Heart right ventricle (tissue), 16 donors: ENCODE measurements at regions not wholly inside any gene's neighbourhood (a gene's known extent, or its start where the extent isn't known, plus 50 kb on each side); places are given as distances from the start of the nearest gene placed in this dataset.
A peak's percentile ranks its signal among the peaks of the same experiment; 100 is the strongest.
"Not testable (repeated sequence)": the region's sequence is repeated elsewhere in the genome, so short reads cannot be mapped to it uniquely, and the experiment has no call there.

Source experiments
- ATAC-seq, 8 donors: fragments of 200-7000 bp; cut with Tn5 transposase; one replicate each; pipeline ENCODE4 v1.9.1; 2020; ENCODE audit warnings: mild to moderate bottlenecking in 8 of 8, moderate library complexity in 8 of 8, moderate number of reproducible peaks in 1 of 8
- DNase-seq, 2 donors: peaks; one replicate each; pipeline ENCODE4 v3.0.0-alpha.2; 2020
- H3K27ac ChIP-seq, 10 donors: fragments of 200-600 bp; sonication (generic) in 2 of 10; one replicate each; pipeline versions ENCODE4 v1.5.0 to v1.8.0; 2020 to 2022; ENCODE audit warnings: mild to moderate bottlenecking in 3 of 10
- H3K27me3 ChIP-seq, 7 donors: fragments of 200-600 bp; one replicate each; pipeline ENCODE4 v1.8.0; 2021 to 2022; ENCODE audit warnings: mild to moderate bottlenecking in 2 of 7
- H3K36me3 ChIP-seq, 9 donors: fragments of 200-600 bp; sonication (generic) in 1 of 9; one replicate each; pipeline versions ENCODE4 v1.5.0 to v1.8.0; 2020 to 2022; ENCODE audit warnings: mild to moderate bottlenecking in 2 of 9
- H3K4me1 ChIP-seq, 9 donors: fragments of 200-600 bp; sonication (generic) in 1 of 9; one replicate each; pipeline versions ENCODE4 v1.5.0 to v1.8.0; 2020 to 2022; ENCODE audit warnings: mild to moderate bottlenecking in 4 of 9
- H3K4me3 ChIP-seq, 10 donors: fragments of 200-600 bp; sonication (generic) in 2 of 10; one replicate each; pipeline versions ENCODE4 v1.5.0 to v1.8.0; 2020 to 2022; ENCODE audit warnings: mild to moderate bottlenecking in 7 of 10, moderate library complexity in 2 of 10
- H3K9me3 ChIP-seq, 11 donors: fragments of 200-600 bp in 10 of 11; sonication (generic) in 2 of 11; one replicate each; pipeline versions ENCODE4 v1.5.0 to v1.8.0; 2013 to 2022; ENCODE audit warnings: mild to moderate bottlenecking in 2 of 11, control low read depth in 1 of 11, moderate library complexity in 1 of 11
- CTCF ChIP-seq, 9 donors: fragments of 200-600 bp; sonication (generic) in 2 of 9; IDR thresholded peaks; one replicate each; pipeline versions ENCODE4 v1.5.0 to v1.8.0; 2021 to 2022; ENCODE audit warnings: antibody characterized with exemption in 9 of 9, mild to moderate bottlenecking in 5 of 9, moderate library complexity in 1 of 9
- WGBS, 2 donors: extraction: QIAGEN DNeasy Blood & Tissue Kit; methylation state at CpG; one replicate each; pipeline ENCODE4 v1.1.7; 2013; ENCODE audit warnings: inconsistent platforms in 1 of 2; 5-methylcytosine and 5-hydroxymethylcytosine counted together
- intact Hi-C, 10 donors: fragments of 100-400 bp; cut with DNase I; formaldehyde crosslinking; loops; one replicate each; pipeline versions ENCODE4 v1.11.1 to v1.14.2; 2022
- donor health status: Arrhythmogenic right ventricular cardiomyopathy.
- donor health status: ischemic (EF 13 %, LVEDD 7.1; RV severe dilation, severe dysfunction).
- donor health status: healthy with polysubstance abuse.
- donor health status: DM: no; HTN: yes; CAD: no.
- donor health status: DM: no; HTN: no; CAD: no.
- donor health status: ischemic (EF 25% LVEDD 6.9; RV normal size, moderate dysfunction).
- donor health status: ischemic (EF 25% LVEDD 5.7; RV mildly dilated, moderate dysfunction).
- donor health status: healthy.
- donor health status: DM: yes; HTN: yes; CAD: no.
- donor health status: Ischemic cardiomyopathy.
- donor health status: ischemic (EF 35%, LVEDD 5.7; RV mildly dilated, moderate dysfunction).
- donor health status: nonischemic (EF 11% LVEDD 7.7; RV severe dilation, severe dysfunction).
- donor health status: DM: yes; HTN: yes; CAD: no.
- donor health status: PGD.
- donor health status: ischemic (EF 29% LVEDD 5.4; RV normal size, mild dysfunction).
- donor health status: nonischemic (EF 23%, LVEDD 6.1; RV moderate dilation, normal function).

GRCh38 chr6:155530219-155530834 lies 74.7 kb upstream of the NOX3 start:
- no peak overlapping the region for H3K27ac ChIP-seq
- intact Hi-C loops: loop anchor here in 6 of 10 donors (5.0 to 10.0 kb wide), 3 partner anchors 196 to 1204 kb away; no protein-coding TSS in a partner anchor
- peaks cover 0 to 24% (median 10%) of the 10 kb centered on the region in 11 donors for H3K9me3 ChIP-seq
- ATAC-seq: peak in 2 of 8 donors; percentile 55 to 62
- no peak overlapping the region for H3K4me3 ChIP-seq
- peak; percentile 23 to 78 (median 64) for TF ChIP-seq CTCF (IDR thresholded peaks at IDR 0.05)
- DNase-seq: no peak
- H3K4me1 ChIP-seq: peaks cover 0 to 19% (median 12%) of the 10 kb centered on the region in 9 donors
- no peaks in the 10 kb centered on the region for H3K27me3 ChIP-seq
- no peaks in the 10 kb centered on the region for H3K36me3 ChIP-seq
- 48% methylated on average over 4 of the region's 4 CpGs for WGBS, 2 donors

DNA sequence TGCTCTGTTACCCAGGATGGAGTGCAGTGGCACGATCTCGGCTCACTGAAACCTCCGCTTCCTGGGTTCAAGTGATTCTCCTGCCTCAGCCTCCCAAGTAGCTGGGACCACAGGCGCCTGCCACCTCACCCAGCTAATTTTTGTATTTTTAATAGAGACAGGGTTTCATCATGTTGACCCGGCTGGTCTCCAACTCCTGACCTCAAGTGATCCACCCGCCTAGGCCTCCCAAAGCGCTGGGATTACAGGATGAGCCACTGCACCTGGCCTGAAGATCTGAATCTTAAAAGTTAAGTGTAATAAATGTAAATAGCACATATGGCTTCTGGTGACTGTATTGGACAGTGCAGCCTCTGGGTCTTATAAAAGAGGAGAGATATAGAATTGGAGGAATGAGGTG lies 74.2 kb upstream of the NOX3 start:
- Histone ChIP-seq H3K27ac (peak overlapping the region in 3 of 10 donors; percentile 21 to 56 (median 36)), H3K4me1 (peaks cover 0 to 19% (median 12%) of the 10 kb centered on the region in 9 donors), H3K9me3 (peaks cover 0 to 19% (median 10%) of the 10 kb centered on the region in 11 donors)
- intact Hi-C loops: loop anchor here in 9 of 10 donors (2.0 to 10.0 kb wide), 7 partner anchors 195 to 1205 kb away; no protein-coding TSS in a partner anchor
- H3K27me3 ChIP-seq, H3K4me3 ChIP-seq, ATAC-seq, DNase-seq, H3K36me3 ChIP-seq: not testable (repeated sequence)
- 97 to 98% methylated on average over 7 of the region's 7 CpGs for WGBS, 2 donors

DNA sequence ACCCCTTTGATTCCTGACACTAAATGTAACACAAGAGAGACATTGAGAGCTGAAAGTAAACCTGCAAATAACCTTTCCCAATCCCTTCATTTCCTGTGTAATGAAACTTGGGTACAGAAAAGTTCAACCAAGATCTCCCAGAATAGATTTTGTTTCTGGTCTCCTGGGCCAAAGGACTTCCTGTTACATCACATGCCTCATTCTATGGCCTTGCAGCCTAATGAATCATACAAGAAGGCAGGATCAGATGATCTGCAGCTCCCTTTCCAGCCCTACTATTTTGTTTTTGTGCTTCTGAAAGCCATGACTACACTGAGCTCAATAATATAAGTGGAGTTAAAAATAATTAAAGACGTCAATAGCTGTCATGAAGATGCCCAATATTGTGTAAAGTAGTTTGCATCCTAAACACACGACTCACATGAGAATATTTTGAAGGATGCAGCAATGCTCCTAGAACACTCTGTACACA lies 73.4 kb upstream of the NOX3 start:
- H3K9me3 ChIP-seq: peaks cover 0 to 14% (median 8%) of the 10 kb centered on the region in 11 donors
- peak in 1 of 2 donors; percentile 29 for DNase-seq
- TF ChIP-seq CTCF (IDR thresholded peaks at IDR 0.05): no peak
- intact Hi-C loops: loop anchor here in 5 of 10 donors (2.0 to 10.0 kb wide), 5 partner anchors 197 to 344 kb away; no protein-coding TSS in a partner anchor
- no peaks in the 10 kb centered on the region for H3K36me3 ChIP-seq
- no peak overlapping the region for H3K4me3 ChIP-seq
- ATAC-seq: peak in 7 of 8 donors; percentile 51 to 99 (median 79)
- 30 to 42% methylated on average over 2 of the region's 2 CpGs for WGBS, 2 donors
- peaks cover 0 to 19% (median 12%) of the 10 kb centered on the region in 9 donors for H3K4me1 ChIP-seq
- peak overlapping the region in 5 of 10 donors; percentile 27 to 56 (median 47) for H3K27ac ChIP-seq
- H3K27me3 ChIP-seq: no peaks in the 10 kb centered on the region

DNA sequence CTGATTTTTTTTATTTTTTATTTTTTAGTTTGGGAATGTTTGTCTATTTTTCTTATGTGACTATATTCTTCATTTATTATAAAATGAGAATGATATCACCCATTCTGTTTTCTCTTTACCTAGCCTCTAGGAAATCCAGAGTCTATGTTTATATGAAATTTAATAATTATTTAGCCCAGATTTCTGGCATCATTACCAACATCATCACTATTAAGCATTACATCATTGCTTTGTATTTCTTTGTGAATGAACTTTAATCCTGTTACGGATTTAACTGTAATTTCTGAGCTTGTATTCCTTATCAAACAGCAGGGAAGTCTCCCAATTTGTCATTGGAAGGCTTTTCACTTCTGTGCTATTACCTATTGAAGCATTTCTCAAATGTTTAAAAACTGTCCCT lies 72.7 kb upstream of the NOX3 start:
- no peak overlapping the region for H3K4me3 ChIP-seq
- H3K9me3 ChIP-seq: peaks cover 0 to 7% (median 1%) of the 10 kb centered on the region in 11 donors
- no peaks in the 10 kb centered on the region for H3K27me3 ChIP-seq
- ATAC-seq: no peak
- H3K27ac ChIP-seq: peak overlapping the region in 5 of 10 donors; percentile 27 to 55 (median 40)
- intact Hi-C loops: loop anchor here in 5 of 10 donors (2.0 to 10.0 kb wide), 5 partner anchors 196 to 344 kb away; no protein-coding TSS in a partner anchor
- TF ChIP-seq CTCF (IDR thresholded peaks at IDR 0.05): no peak
- H3K4me1 ChIP-seq: peaks cover 0 to 19% (median 12%) of the 10 kb centered on the region in 9 donors
- 71 to 80% methylated on average over 1 of the region's 1 CpG for WGBS, 2 donors
- H3K36me3 ChIP-seq: no peaks in the 10 kb centered on the region
- DNase-seq: no peak
